ENCODE measurements at regions not wholly inside any gene's neighbourhood (a gene's known extent, or its start where the extent isn't known, plus 50 kb on each side); places are given as distances from the start of the nearest gene placed in this dataset.

DNA sequence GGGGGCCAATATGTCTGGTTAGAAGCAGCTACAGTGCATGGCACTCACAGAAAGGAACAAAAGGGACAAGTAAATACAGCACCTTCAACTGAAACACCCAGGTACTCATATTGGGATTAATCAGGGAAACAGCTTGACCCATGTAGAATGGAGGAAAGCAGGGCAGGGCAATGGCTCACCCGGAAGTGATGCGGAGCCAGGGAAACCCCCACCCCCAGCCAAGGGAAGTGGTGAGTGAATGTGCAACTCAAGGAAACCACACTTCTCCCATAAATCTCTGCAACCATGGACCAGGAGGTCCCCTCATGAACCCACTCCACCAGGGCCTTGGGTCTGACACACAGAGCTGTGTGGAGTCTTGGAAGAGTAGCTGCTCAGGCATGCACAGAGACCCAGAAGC lies 117.1 kb downstream of the MTHFS start:
- TF ChIP-seq, protein P1, sequence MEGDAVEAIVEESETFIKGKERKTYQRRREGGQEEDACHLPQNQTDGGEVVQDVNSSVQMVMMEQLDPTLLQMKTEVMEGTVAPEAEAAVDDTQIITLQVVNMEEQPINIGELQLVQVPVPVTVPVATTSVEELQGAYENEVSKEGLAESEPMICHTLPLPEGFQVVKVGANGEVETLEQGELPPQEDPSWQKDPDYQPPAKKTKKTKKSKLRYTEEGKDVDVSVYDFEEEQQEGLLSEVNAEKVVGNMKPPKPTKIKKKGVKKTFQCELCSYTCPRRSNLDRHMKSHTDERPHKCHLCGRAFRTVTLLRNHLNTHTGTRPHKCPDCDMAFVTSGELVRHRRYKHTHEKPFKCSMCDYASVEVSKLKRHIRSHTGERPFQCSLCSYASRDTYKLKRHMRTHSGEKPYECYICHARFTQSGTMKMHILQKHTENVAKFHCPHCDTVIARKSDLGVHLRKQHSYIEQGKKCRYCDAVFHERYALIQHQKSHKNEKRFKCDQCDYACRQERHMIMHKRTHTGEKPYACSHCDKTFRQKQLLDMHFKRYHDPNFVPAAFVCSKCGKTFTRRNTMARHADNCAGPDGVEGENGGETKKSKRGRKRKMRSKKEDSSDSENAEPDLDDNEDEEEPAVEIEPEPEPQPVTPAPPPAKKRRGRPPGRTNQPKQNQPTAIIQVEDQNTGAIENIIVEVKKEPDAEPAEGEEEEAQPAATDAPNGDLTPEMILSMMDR (IDR thresholded peaks at IDR 0.05; ENCODE audit: low read depth, low read length, poor library complexity, severe bottlenecking) = no peak
- no peak for TF ChIP-seq EZH2phosphoT487 (IDR thresholded peaks at IDR 0.05; ENCODE audit: borderline replicate concordance, low read length)
